SU-DHL-6 (cell line): ENCODE measurements at regions not wholly inside any gene's neighbourhood (a gene's known extent, or its start where the extent isn't known, plus 50 kb on each side); places are given as distances from the start of the nearest gene placed in this dataset.

ENCODE experiments used
- CTCF ChIP-seq: fragments of 200-600 bp; sonication (generic); IDR thresholded peaks from one replicate; pipeline ENCODE4 v1.5.1; 2017; ENCODE audit warnings: antibody characterized with exemption, mild to moderate bottlenecking, low read length, moderate library complexity; ENCODE audit not compliant: insufficient read depth, poor library complexity, severe bottlenecking
- EZH2phosphoT487 ChIP-seq: fragments of 200-600 bp; sonication (generic), shearing (Covaris generic); conservative IDR thresholded peaks from 2 replicates; pipeline ENCODE4 v1.6.1; 2018; ENCODE audit warnings: mild to moderate bottlenecking, antibody characterized with exemption, low read length, moderate library complexity, mixed read lengths

GRCh38 chr20:52864916-52865605 lies 107.1 kb upstream of the TSHZ2 start:
- TF ChIP-seq EZH2phosphoT487: no peak
- no peak for TF ChIP-seq CTCF
